ENCODE measurements at regions not wholly inside any gene's neighbourhood (a gene's known extent, or its start where the extent isn't known, plus 50 kb on each side); places are given as distances from the start of the nearest gene placed in this dataset.
"Not testable (repeated sequence)": the region's sequence is repeated elsewhere in the genome, so short reads cannot be mapped to it uniquely, and the experiment has no call there.

DNA sequence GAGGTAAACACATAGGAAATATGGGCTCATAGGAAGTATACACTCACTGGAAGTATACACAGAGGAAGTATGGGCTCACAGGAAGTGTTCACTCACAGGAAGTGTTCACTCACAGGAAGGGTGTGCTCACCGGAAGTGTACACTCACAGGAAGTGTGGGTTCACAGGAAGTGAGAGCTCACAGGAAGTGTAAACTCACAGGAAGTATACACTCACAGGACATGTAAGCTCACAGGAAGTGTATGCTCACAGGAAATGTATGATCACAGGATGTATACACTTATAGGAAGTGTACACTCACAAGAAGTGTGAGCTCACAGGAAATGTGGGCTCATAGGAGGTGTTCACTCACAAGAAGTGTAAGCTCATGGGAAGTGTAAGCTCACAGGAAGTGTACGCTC lies 88.1 kb downstream of the ATP6V0E2 start:
- not testable (repeated sequence) for TF ChIP-seq POLR2A (IDR thresholded peaks at IDR 0.05; ENCODE audit: low read depth); POLR2AphosphoS5 (IDR thresholded peaks at IDR 0.05); EP300 (IDR thresholded peaks at IDR 0.05)
- TF ChIP-seq, protein P1, sequence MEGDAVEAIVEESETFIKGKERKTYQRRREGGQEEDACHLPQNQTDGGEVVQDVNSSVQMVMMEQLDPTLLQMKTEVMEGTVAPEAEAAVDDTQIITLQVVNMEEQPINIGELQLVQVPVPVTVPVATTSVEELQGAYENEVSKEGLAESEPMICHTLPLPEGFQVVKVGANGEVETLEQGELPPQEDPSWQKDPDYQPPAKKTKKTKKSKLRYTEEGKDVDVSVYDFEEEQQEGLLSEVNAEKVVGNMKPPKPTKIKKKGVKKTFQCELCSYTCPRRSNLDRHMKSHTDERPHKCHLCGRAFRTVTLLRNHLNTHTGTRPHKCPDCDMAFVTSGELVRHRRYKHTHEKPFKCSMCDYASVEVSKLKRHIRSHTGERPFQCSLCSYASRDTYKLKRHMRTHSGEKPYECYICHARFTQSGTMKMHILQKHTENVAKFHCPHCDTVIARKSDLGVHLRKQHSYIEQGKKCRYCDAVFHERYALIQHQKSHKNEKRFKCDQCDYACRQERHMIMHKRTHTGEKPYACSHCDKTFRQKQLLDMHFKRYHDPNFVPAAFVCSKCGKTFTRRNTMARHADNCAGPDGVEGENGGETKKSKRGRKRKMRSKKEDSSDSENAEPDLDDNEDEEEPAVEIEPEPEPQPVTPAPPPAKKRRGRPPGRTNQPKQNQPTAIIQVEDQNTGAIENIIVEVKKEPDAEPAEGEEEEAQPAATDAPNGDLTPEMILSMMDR (IDR thresholded peaks at IDR 0.05), result not testable (repeated sequence)

Data from esophagus muscularis mucosa (tissue), 4 donors.